GM23248 (cell line): ENCODE measurements at regions not wholly inside any gene's neighbourhood (a gene's known extent, or its start where the extent isn't known, plus 50 kb on each side); places are given as distances from the start of the nearest gene placed in this dataset.

Source experiments
- DNase-seq: peaks from one replicate; pipeline ENCODE4 v3.0.0-alpha.2; 2015
- H2AFZ ChIP-seq: fragments of 200-600 bp; sonication (generic); 2 replicates; pipeline ENCODE4 v1.6.1; 2016; ENCODE audit warnings: antibody characterized with exemption
- H3F3A ChIP-seq: fragments of 200-600 bp; sonication (generic); 2 replicates; pipeline ENCODE4 v1.6.1; 2016; ENCODE audit warnings: mild to moderate bottlenecking, antibody characterized with exemption, mixed run types; ENCODE audit not compliant: insufficient read depth
- H3K27ac ChIP-seq: fragments of 200-600 bp; sonication (generic); 2 replicates; pipeline ENCODE4 v1.5.1; 2016; ENCODE audit warnings: mild to moderate bottlenecking
- H3K27me3 ChIP-seq: fragments of 200-600 bp; sonication (generic); replicated peaks from 2 replicates; pipeline ENCODE4 v1.6.1; 2016; ENCODE audit warnings: mild to moderate bottlenecking; ENCODE audit not compliant: insufficient read depth
- H3K36me3 ChIP-seq: fragments of 200-600 bp; sonication (generic); 2 replicates; pipeline ENCODE4 v1.6.1; 2016; ENCODE audit warnings: low read depth, mild to moderate bottlenecking
- H3K4me1 ChIP-seq: fragments of 200-600 bp; sonication (generic); 2 replicates; pipeline ENCODE4 v1.6.1; 2016; ENCODE audit warnings: mild to moderate bottlenecking; ENCODE audit not compliant: insufficient read depth
- H3K4me2 ChIP-seq: fragments of 200-600 bp; sonication (generic); one replicate; pipeline ENCODE4 v1.6.1; 2016; ENCODE audit warnings: mild to moderate bottlenecking; ENCODE audit not compliant: unreplicated experiment
- H3K4me3 ChIP-seq: fragments of 200-600 bp; sonication (generic); 2 replicates; pipeline ENCODE4 v1.5.1; 2016; ENCODE audit warnings: mild to moderate bottlenecking
- H3K79me2 ChIP-seq: fragments of 200-600 bp; sonication (generic); 2 replicates; pipeline ENCODE4 v1.6.1; 2016; ENCODE audit warnings: mild to moderate bottlenecking; ENCODE audit not compliant: insufficient read depth
- H3K9ac ChIP-seq: fragments of 200-600 bp; sonication (generic); 2 replicates; pipeline ENCODE4 v1.6.1; 2016; ENCODE audit warnings: mild to moderate bottlenecking
- H3K9me2 ChIP-seq: fragments of 200-600 bp; sonication (generic); 2 replicates; pipeline ENCODE4 v1.6.1; 2016; ENCODE audit warnings: mixed run types, mild to moderate bottlenecking, moderate library complexity; ENCODE audit not compliant: insufficient read depth
- H3K9me3 ChIP-seq: fragments of 200-600 bp; sonication (generic); one replicate; pipeline ENCODE4 v1.6.1; 2017; ENCODE audit warnings: low read depth
- H4K20me1 ChIP-seq: fragments of 200-600 bp; sonication (generic); 2 replicates; pipeline ENCODE4 v1.6.0; 2016; ENCODE audit not compliant: insufficient read depth
- EZH2 ChIP-seq: fragments of 200-600 bp; sonication (generic); IDR thresholded peaks from 2 replicates; pipeline ENCODE4 v1.6.1; 2018; ENCODE audit warnings: antibody characterized with exemption, mild to moderate bottlenecking; ENCODE audit not compliant: insufficient read depth, poor library complexity, severe bottlenecking
- EZH2phosphoT487 ChIP-seq: fragments of 200-600 bp; sonication (generic); IDR thresholded peaks from 2 replicates; pipeline ENCODE4 v1.6.1; 2018; ENCODE audit warnings: antibody characterized with exemption, moderate library complexity, mild to moderate bottlenecking, low read depth; ENCODE audit not compliant: insufficient read depth
- WGBS, 2 experiments: methylation state at CpG; one replicate each; pipeline ENCODE4 v1.1.6; 2015 to 2017; ENCODE audit warnings: low lambda C conversion rate in 2 of 2, low coverage in 1 of 2; ENCODE audit errors: missing lambda C conversion rate in 2 of 2; 5-methylcytosine and 5-hydroxymethylcytosine counted together
- in situ Hi-C: fragments of 300-500 bp; cut with MboI; formaldehyde crosslinking; loops from 2 replicates; pipeline ENCODE4 v1.15.0; 2020

DNA sequence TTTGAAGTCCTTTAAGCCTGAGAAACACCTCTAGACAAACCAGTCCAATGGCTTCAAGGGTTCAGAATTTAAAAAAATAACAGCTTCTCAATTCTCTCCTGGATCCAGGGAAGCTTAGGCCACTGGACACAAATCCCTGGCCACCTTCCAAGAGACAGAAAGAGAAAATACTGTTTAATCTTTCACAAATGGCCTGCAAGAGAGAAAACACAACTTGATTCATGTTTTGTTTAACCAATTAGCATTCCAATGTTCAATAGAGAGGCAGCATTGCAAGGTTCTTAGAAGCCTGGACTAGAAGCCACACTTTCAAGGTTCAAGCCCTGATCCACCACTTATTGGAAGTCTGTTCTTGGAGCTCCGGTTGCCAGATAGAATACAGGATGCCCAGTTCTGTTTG, 109.0 kb upstream of the PARD3B start:
- H3K36me3 ChIP-seq: no peaks in the 10 kb centered on the region
- in situ Hi-C loops: no loop called here
- TF ChIP-seq EZH2 (no peak), EZH2phosphoT487 (no peak)
- H2AFZ ChIP-seq: no peak overlapping the region
- no peaks in the 10 kb centered on the region for H3F3A ChIP-seq
- H3K27me3 ChIP-seq: no peaks in the 10 kb centered on the region; the same call in 1 of the 2 replicates
- DNase-seq: no peak
- peaks cover 1% of the 10 kb centered on the region for H3K4me1 ChIP-seq
- no peaks in the 10 kb centered on the region for H3K9me2 ChIP-seq
- H3K4me2 ChIP-seq: no peak overlapping the region
- no peak overlapping the region for H3K9ac ChIP-seq
- no peak overlapping the region for H3K27ac ChIP-seq
- H3K9me3 ChIP-seq: no peaks in the 10 kb centered on the region
- no peaks in the 10 kb centered on the region for H3K79me2 ChIP-seq
- no peak overlapping the region for H3K4me3 ChIP-seq
- WGBS, 2 experiments: 86 to 91% methylated on average over 1 of the region's 1 CpG
- no peaks in the 10 kb centered on the region for H4K20me1 ChIP-seq

DNA sequence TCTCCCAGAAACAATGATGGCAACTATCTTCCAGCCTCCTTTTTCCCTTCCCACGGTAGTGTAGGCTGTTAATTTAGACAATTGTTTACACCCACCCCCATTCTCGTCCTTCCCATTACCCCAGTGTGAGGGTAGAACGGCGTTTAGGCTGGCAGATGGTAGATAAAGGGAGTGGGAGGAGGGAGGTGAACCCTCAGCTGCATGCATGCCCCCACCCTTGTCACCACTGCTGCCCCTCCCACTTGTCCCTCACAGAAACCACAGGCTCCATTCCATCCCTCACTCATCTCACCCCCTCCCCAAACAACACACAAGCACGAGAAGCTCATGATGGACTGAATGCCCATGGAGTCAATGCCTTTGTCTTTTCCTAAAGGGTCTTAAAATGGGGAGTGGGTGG, 107.9 kb upstream of the PARD3B start:
- in situ Hi-C loops: no loop called here
- Histone ChIP-seq H3K9ac (no peak overlapping the region), H3K79me2 (no peaks in the 10 kb centered on the region), H4K20me1 (no peaks in the 10 kb centered on the region), H3K36me3 (no peaks in the 10 kb centered on the region), H3K9me3 (no peaks in the 10 kb centered on the region), H3K9me2 (no peaks in the 10 kb centered on the region), H2AFZ (no peak overlapping the region), H3K4me1 (peaks cover 5% of the 10 kb centered on the region), H3K27me3 (no peaks in the 10 kb centered on the region; the same call in 1 of the 2 replicates), H3K27ac (no peak overlapping the region), H3K4me2 (no peak overlapping the region), H3K4me3 (no peak overlapping the region), H3F3A (no peaks in the 10 kb centered on the region)
- 37 to 40% methylated on average over 5 of the region's 5 CpGs for WGBS, 2 experiments
- DNase-seq: no peak
- TF ChIP-seq EZH2phosphoT487: no peak
- TF ChIP-seq EZH2: no peak

DNA sequence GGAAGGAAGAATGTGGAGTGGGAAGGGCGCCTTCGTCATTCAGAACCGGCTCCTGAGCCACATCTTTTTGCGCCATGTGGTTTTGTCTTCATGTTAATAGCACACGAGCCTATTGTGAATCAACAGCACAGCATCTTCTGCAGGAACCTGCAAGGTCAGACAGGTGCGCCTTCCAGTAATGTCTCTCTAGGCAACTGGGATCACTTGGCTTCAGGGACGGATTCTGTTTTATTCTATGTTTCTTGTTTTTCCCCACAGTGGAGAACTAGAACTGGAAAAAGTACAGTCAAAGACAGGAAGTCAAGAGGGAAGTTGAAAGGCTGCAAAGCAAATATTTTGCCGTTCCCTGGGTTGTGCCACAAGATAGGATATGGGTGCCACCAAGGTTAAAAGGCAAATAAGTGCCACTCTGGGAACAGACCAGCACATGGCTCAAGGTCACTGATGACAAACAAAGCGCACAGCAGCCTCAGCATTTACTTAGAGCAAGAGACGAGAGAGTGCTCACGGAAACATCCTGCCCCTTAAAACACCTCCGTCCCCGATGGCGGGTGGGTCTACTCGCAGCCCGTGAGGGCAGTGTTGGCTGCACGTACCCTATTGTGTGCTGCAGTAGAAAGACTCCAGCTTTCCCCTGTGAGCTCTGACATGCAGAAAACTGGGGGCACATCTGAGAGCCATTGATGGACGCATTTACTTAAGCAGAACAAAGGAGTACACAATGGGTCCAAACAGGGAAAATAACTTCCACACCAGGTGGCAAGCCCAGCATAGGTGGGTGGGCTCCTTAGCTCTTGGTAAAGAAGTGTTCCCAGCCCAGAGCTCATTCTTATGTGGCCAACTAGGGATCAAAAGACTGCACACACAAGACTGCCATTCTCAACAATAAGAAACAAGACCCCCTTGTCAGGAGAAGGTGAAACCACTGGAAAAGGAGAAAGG, 107.2 kb upstream of the PARD3B start:
- no peak overlapping the region for H3K4me3 ChIP-seq
- H3K79me2 ChIP-seq: no peaks in the 10 kb centered on the region
- H2AFZ ChIP-seq: no peak overlapping the region
- H3K4me2 ChIP-seq: no peak overlapping the region
- H3K27me3 ChIP-seq: no peaks in the 10 kb centered on the region; the same call in 1 of the 2 replicates
- TF ChIP-seq EZH2phosphoT487: no peak
- no peak for TF ChIP-seq EZH2
- no peak overlapping the region for H3K9ac ChIP-seq
- H4K20me1 ChIP-seq: no peaks in the 10 kb centered on the region
- no peaks in the 10 kb centered on the region for H3K36me3 ChIP-seq
- no peaks in the 10 kb centered on the region for H3K9me3 ChIP-seq
- no peaks in the 10 kb centered on the region for H3K9me2 ChIP-seq
- H3K4me1 ChIP-seq: peaks cover 5% of the 10 kb centered on the region
- WGBS, 2 experiments: 85 to 87% methylated on average over 18 of the region's 18 CpGs
- no peak overlapping the region for H3K27ac ChIP-seq
- in situ Hi-C loops: no loop called here
- H3F3A ChIP-seq: no peaks in the 10 kb centered on the region
- no peak for DNase-seq

DNA sequence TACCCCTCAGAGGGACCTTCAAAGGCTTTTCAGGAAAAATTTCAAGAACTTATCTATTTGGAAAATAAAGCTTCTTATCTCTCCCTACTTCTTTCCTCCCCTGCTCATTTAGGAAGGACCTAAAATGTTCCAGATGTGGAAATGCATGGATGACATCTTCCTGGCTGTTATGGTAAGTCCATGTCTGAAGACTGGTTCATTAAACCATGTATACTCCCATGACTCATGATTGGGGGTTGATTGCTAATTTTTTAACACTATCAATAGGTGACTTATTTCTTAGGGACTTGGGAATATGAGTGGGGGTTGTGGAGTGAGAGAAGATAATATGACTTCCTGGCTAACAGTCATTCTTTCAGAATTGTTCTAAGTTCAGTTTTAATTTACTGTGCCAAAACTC, 104.0 kb upstream of the PARD3B start:
- Histone ChIP-seq H3K4me2 (no peak overlapping the region), H3K27me3 (no peaks in the 10 kb centered on the region; the same call in 1 of the 2 replicates), H3K27ac (no peak overlapping the region), H2AFZ (no peak overlapping the region), H3K79me2 (no peaks in the 10 kb centered on the region), H3K4me1 (peaks cover 5% of the 10 kb centered on the region; the same call in 1 of the 2 replicates), H3F3A (no peaks in the 10 kb centered on the region), H3K9me3 (no peaks in the 10 kb centered on the region), H3K9ac (no peak overlapping the region), H3K9me2 (no peaks in the 10 kb centered on the region), H4K20me1 (no peaks in the 10 kb centered on the region), H3K36me3 (no peaks in the 10 kb centered on the region), H3K4me3 (no peak overlapping the region)
- in situ Hi-C loops: no loop called here
- TF ChIP-seq EZH2 (no peak), EZH2phosphoT487 (no peak)
- DNase-seq: no peak
